Medulla oblongata (tissue), 1 donor: ENCODE measurements at regions not wholly inside any gene's neighbourhood (a gene's known extent, or its start where the extent isn't known, plus 50 kb on each side); places are given as distances from the start of the nearest gene placed in this dataset.
"Not testable (repeated sequence)": the region's sequence is repeated elsewhere in the genome, so short reads cannot be mapped to it uniquely, and the experiment has no call there.

Source experiments
- DNase-seq: peaks from one replicate; pipeline ENCODE4 v3.0.0-alpha.2; 2015; ENCODE audit errors: extremely low spot score

- no peak for DNase-seq
These were observed 355.5 kb downstream of the EDEM1 start for GRCh38 chr3:5543047-5543446.

DNA sequence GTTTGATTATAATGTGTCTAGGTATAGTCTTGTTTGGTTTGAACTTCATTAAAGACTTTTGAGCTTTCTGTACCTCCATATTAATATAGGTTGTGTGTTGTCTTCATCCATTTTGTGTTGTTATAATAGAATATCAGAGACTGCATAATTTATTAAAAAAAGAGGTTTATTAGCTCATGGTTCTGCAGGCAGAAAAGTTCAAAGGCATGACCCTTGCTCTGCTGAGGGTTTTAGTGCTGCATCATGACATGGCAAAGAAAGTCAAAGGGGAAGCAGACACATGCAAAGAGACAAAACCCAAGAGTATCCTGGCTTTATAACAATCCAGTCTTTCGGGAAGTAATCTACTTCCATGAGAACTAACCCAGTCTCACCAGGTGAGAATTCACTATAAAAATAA is 358.2 kb downstream of the EDEM1 start:
- DNase-seq: no peak

DNA sequence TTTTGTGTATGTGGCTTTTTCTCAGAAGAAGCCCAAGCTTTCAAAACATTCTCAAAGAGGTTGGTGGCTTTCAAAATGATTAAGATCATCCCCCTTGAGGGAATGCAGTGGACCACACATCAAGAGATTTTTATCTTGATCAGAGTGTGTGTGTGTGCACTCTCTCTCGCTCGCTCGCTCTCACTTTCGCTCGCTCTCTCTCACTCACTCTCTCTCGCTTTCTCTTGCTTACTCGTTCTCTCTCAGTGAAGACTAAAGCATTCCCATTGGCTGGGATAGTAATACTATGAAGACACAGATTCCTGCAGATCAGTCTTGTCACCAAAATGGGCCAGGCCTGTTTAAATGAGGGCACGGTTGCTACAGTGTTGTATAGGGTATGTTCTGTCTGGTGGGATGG is 365.7 kb downstream of the EDEM1 start:
- DNase-seq: no peak

GRCh38 chr3:5554245-5554747 is 366.8 kb downstream of the EDEM1 start:
- DNase-seq: no peak

- DNase-seq: no peak
These were observed 372.7 kb downstream of the EDEM1 start for GRCh38 chr3:5560199-5560598.

DNA sequence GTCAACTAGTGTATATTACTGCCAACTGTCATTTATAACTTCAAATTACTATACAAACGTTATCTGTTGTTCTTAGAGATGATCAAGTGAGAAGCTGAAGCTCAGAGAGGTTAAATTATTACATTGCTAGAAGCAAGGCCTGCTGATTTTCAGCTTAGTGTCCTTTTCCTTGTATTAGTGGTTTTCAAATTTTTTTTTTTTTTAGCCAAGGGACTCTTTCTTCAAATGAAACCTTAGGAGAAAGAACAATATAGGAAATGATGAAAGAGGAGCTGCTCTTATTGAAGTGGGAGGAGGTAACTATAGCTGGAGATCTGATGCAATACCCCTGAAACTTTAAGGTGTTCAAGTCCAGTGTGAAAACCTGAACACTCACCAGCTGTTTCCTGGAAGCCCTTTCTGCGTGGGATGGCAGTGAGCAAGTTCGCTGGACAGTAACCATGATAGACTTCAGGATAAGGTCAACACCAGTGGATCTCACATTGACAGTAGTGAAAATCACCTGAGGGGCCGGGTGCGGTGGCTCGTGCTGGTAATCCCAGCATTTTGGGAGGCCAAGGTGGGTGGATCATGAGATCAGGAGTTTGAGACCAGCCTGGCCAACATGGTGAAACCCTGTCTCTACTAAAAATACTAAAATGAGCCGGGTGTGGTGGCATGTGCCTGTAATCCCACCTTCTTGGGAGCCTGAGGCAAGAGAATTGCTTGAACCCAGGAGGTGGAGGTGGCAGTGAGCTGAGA is 376.2 kb downstream of the EDEM1 start:
- DNase-seq: no peak

DNA sequence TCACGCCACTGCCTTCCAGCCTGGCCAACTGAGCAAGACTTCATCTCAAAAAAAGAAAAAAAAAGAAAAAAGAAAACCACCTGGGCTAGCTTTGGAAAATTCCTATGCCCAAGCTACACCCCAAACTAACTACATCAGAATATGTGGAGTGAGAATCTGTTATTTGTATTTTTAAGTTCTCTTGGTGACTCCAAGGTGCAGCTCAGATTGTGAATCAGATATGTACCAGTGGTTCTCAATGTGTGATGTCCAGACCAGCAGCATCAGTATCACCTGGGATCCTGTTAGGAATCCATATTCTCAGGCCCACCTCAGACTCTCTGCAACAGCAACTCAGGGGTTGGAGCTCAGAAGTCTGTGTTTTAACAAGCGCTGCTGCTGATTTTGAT is 376.8 kb downstream of the EDEM1 start:
- DNase-seq: no peak

DNA sequence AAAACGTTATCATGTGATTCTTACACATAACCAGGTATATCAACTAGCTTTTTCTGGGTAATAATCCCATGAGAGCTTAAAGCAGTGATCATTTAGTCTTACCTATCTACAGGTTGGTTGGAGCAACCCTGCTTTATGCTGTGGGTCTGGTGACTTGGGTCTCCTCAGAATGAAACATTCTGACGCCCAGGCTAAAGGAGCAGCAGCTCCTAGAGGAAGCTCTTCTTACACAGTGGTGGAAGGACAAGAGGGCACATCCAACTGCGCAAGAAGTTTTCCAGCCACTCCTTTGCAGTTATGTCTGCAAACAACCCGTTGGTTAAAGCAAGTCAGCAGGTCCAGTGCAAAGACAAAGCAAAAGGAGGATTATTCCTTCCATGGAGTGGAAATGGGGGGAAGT is 377.5 kb downstream of the EDEM1 start:
- DNase-seq: no peak

- no peak for DNase-seq
These were observed 379.6 kb downstream of the EDEM1 start for GRCh38 chr3:5567113-5567512.

- DNase-seq: no peak
These were observed 380.9 kb downstream of the EDEM1 start for GRCh38 chr3:5568451-5568850.

DNA sequence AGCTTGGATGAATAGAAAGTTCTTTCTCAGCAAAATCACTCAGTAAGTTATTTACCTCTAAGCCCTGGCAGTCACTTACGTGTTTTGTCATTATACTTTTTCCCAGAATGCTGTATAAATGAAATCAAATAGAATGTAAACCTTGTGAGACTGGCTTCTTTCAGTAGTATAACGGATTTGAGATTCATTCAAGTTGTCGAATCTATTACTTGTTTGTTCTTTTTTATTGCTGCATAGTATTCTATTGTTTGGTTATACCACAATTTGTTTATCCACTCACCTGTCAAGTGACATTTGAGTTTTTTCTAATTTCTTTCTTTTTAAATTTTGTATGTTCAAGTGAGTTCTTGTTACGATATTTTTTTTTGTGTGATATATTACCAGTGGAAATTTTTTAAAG is 381.6 kb downstream of the EDEM1 start:
- no peak for DNase-seq

DNA sequence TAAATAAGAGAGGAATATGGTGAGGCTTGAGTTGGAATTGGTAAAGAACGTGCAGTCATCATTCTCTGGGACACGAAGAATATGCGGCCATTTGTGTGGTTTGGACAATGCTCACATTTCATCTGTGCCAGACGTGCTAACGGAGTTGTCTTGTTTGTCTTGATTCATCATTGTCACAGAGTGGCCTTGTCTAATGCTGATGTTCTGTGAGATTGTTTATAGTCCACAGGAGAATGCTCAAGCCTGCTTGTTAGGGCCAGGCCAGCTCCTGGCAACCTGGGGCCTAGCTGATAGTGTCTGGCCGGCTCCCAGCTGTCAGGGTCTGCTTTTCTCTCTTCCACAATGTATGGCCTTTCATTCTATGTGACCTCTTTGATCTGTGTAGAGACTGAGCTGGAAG is 384.7 kb downstream of the EDEM1 start:
- DNase-seq: peak; percentile 22

DNA sequence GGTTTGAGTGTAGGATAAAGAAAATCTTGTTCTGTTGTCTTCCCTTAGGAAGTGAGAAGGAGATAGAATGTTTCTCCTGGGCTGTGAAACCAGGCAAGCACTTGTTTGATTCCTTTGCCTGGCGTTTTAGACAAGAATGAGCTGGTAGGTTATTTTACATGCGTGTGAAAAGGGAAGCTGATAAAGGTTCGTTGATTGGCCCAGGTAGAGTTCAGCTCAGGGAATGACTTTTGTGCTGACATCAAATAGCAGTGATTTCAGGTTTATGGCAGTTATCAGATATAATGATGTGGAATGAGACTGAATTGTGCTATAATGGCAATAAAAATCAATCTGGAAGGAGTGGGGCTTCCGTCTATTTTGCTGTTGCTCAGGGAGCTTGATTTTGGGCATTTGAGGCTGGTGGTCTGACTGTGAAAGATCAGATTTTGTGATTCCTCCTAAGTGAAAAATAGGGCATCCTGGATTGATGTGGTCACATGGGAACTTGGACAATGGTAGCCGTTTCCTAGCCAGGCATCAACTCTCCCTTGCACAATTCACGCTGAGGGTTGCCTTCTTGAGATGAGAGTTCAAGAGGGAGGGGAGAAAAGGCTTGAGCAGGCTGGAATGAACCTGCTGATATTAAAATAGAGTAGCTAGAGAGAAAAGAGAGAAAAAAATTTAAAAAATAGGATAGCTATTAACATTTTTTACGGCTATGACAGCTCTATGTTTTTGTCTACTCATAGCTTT is 388.9 kb downstream of the EDEM1 start:
- no peak for DNase-seq

- no peak for DNase-seq
These were observed 391.7 kb downstream of the EDEM1 start for GRCh38 chr3:5579139-5579602.

GRCh38 chr3:5579946-5580345 is 392.4 kb downstream of the EDEM1 start:
- DNase-seq: no peak

DNA sequence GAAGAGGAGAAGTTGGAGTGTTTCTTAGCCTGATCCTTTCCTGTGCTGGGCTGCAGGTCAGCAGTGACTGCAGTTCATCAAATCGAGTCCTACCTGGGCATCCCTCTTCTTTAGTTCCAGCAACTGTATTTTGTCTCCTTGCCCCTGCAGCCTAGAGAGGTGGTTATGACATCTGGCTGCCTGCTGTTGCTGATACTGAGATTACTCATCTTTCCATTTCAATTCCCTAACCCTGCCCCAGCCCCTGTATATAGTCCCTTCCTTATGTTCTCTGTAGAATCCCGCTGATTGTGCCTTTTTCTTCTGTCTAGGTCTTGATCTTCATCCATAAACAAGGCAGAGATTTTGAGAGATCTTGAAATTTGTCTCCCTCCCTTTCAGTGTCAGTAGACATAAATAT is 393.3 kb downstream of the EDEM1 start:
- no peak for DNase-seq

DNA sequence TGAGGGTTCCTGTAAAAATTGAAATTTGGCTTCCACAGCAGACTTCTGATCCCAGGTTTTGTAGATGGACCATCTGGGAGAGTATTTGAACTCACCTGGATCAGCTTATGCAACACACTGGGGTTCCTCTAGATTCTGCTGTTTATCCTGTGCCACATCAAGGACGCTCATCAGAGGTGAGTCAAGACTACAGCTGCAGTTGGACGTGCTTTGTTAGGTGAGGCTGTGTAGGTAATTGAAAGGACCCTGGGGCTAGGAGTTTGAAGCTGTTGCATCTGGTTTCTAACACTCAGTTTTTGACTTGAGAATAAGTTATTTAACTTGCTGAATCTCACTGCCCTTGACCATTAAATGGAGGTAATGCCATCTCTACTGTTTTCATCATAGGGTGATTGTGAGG is 394.2 kb downstream of the EDEM1 start:
- DNase-seq: no peak

GRCh38 chr3:5583920-5584319 is 396.4 kb downstream of the EDEM1 start:
- DNase-seq: no peak

- no peak for DNase-seq
These were observed 397.6 kb downstream of the EDEM1 start for GRCh38 chr3:5585085-5585484.

GRCh38 chr3:5606884-5607472 is 419.5 kb downstream of the EDEM1 start:
- no peak for DNase-seq

GRCh38 chr3:5607581-5607980 is 420.1 kb downstream of the EDEM1 start:
- DNase-seq: no peak

DNA sequence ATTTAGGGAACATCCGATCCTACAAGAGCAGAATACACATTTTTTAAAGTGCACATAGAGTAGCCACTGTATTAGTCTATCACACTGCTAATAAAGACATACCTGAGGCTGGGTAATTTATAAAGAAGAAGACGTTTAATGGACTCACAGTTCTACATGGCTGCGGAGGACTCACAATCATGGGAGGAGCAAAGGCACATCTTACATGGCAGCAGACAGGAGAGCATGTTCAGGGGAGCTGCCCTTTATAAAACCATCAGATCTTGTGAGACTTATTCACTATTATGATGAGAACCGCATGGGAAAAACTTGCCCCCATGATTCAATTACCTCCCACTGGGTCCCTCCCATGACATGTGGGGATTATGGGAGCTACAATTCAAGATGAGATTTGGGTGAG is 421.5 kb downstream of the EDEM1 start:
- DNase-seq: not testable (repeated sequence)

GRCh38 chr3:5613599-5613998 is 426.1 kb downstream of the EDEM1 start:
- DNase-seq: no peak
